ENCODE measurements at regions not wholly inside any gene's neighbourhood (a gene's known extent, or its start where the extent isn't known, plus 50 kb on each side); places are given as distances from the start of the nearest gene placed in this dataset.
"Not testable (repeated sequence)": the region's sequence is repeated elsewhere in the genome, so short reads cannot be mapped to it uniquely, and the experiment has no call there.

DNA sequence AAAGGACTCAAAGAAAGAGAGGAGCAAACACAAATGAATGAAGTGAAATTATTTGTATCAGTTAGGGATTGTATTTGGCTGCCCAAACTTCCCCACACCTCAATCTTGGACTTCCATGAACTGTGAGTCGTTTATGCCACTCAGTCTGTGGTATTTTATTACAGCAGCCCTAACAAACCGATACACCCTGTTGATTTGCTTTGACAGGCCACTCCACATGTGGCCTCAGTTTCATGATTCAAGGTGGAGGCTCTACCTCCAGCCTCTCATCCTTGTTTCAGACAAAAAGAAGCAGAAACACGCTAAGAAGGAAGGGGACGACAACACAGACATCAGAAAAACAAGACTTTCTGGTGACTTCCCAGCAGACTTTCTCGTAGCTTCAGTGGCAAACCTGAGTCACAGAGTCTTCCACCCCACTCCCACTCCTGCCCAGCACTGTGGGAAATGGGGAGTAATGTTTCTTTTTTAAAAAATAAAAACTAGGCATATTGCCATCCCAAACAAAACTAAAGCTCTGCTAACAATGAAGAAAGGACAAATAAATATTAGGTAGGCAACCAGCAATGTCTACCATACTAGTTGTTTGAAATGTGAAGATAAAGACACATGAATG lies 52.2 kb upstream of the ABCA1 start:
- no peak for DNase-seq

- DNase-seq = no peak
These were observed 53.7 kb upstream of the ABCA1 start for GRCh38 chr9:104981543-104982129.

GRCh38 chr9:104982543-104982942 lies 54.6 kb upstream of the ABCA1 start:
- DNase-seq = no peak

DNA sequence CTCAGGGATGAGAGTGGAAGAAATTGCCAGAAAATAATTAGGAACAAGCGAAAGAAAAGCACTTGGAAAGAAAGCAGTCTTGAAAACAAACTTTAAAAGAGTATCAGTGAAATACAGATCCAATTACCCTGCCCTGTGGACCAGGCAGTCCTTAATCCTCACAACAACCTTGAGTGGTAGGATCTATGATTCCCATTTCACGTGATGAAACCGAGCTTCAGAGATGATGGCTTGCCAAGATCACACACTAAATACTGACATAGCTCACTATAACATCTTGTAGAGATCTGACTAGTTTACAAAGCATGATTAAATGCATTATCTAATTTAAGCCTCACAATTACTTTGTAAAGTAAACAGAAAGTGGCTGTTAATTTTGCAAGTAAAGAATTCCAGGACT lies 55.5 kb upstream of the ABCA1 start:
- DNase-seq = no peak

GRCh38 chr9:104984121-104984520 lies 56.2 kb upstream of the ABCA1 start:
- DNase-seq = no peak

- no peak for DNase-seq
These were observed 56.6 kb upstream of the ABCA1 start for GRCh38 chr9:104984542-104984941.

DNA sequence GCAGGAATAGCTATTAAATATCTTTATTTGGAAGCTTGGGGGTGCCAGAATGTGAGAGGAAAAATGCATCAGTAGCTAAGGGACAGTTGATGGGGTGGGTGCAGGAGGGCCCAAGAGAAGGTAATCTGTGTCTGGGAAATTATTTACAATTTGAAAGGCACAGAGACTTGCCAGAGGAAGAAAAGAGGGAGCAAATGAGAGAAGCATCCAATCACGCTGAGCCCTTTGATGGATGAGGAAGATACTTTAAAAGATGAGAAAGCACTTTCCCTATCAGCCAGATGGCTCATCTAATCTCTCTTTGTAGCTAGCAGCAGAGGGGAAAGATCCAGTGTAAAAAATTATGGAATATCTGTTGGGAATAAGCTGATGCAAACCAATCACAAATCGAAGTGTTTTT lies 57.0 kb upstream of the ABCA1 start:
- peak; percentile 70 for DNase-seq

- no peak for DNase-seq
These were observed 58.1 kb upstream of the ABCA1 start for GRCh38 chr9:104986096-104986495.

GRCh38 chr9:104987743-104988142 lies 59.8 kb upstream of the ABCA1 start:
- DNase-seq = no peak

- no peak for DNase-seq
These were observed 60.6 kb upstream of the ABCA1 start for GRCh38 chr9:104988539-104988938.

- peak; percentile 76 for DNase-seq
These were observed 63.4 kb upstream of the ABCA1 start for GRCh38 chr9:104991144-104991953.

DNA sequence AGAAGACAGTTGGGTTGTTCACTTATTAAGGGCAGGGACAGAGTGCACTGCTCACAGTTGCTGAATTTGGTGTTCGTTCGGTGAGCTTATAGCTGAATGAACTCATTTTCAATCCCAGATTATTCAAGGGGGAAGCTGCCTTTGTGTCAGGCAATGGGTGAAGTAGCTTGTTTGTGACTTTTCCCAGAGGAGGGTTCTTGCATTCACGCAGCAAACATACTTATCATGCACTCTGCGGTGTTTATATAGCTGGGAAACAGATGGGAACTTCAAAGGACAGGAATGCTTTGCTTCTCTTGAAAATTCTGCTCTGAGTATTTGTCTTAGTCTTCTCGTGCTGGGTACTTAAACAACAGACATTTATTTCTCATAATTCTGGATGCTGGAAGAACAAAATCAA lies 64.7 kb upstream of the ABCA1 start:
- no peak for DNase-seq

DNA sequence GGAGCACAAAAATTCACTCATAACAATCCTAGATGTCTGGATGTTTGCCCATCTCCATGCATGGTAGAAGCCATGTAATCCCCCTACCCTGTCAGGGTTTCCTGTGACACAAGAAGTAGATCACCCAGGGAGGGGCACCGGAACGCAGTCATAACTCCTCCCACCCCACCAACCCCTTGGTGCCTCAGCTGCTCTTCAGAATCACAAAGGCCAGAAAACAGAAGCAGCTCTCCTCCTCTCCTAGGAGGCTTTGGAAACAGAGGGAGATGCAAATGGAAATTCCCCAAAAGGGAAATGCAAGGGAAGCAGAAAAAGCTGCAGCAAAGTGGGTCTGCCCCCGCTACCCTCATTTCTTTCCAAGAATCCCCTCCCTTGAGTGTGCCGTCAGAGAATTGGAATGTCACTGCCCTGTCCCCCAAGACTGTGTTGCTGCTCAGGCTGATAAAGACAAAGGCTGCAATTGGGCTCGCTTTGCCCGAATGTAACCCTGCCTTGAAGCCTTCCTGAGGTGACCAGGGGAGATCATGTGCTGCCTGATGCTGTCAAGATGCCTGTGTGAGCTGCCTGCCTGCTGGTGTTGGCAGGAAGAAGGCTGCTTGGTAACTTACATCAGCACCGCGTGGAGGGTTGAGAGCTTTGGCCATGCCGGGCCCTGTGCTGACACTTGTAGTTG lies 65.5 kb upstream of the ABCA1 start:
- no peak for DNase-seq

GRCh38 chr9:104997536-104997935 lies 69.6 kb upstream of the ABCA1 start:
- DNase-seq = no peak

DNA sequence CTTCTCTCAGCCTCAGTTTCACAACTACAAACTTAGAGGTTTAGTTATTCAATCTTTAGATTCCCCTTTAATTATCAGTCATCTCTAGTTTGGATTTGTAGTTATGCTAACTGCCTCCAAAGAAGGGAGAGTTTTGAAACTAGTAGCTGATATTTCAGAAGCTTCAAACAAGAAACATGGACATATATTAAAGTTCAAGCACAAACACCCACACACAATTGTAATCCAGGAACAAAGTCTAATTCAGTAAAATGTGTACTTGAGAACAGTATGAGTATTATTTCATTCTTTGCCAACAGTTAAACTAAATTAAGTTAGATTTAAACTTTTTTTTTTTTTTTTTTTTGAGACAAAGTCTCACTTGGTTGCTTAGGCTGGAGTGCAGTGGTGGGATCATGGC lies 71.2 kb upstream of the ABCA1 start:
- DNase-seq = no peak

- not testable (repeated sequence) for DNase-seq
These were observed 72.6 kb upstream of the ABCA1 start for GRCh38 chr9:105000529-105000928.

DNA sequence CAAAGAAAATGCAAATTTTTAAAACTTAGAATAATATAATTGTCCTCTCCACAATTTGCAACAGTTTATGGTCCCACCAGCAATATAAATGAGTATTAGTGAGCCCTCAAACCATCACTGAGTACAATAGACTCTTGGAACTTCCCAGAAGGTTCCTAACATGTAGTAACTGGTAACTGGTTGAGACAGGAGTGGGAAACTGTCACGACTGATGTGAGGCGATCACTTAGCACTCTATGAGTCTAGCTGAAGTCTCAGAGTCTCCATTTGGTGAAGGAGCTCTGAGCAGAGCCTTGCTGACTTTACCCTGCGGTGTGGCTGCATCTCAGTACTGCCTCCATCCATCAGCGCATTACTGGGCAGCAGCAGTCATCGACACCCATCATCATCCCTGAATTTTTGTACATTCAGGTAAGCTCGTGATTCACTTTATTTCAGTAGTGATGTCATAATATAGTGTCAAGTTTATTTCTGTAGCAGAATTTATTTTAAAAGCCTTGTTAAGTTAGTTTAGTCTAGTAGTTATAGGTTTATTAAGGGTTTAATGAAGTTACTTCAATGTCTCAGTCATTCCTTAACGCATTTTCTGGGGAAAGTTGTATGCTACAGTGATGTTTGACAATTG lies 76.6 kb upstream of the ABCA1 start:
- no peak for DNase-seq

DNA sequence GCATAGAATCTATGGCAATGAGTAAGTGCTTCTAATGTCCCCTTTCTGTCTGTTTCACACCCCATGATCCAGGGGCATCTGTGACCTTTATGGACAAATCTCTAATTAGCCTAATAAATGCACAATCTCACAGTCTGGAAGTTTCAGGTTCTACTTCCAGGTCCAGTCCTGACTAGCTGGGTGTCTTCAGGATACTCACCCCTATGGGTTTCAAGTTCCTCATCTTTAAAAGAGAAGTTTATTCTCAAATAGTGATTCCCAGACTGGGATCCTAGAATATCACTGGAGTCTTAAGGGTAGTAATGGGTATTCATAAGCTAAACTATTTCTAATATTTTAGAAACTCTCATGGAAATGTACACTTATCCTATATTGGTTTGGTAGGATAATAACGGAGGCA lies 77.2 kb upstream of the ABCA1 start:
- DNase-seq = no peak

DNA sequence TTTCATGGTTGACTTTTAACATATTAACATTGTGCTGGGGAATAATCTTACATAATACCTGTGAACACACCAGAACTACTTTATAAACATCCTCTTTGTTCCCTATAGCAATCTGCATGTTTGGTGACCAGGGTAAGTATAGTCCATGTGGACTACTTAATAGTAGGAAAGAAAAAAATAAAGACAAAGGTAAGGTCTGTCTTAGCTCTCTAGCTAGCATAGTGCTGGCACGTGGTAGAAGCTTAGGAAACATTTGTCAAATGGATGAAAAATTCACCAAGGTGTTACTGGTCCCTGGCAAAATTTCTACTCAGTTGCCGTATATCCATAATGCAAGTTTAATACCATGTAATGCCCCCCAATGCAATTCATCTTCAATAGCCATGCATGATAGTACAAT lies 78.6 kb upstream of the ABCA1 start:
- no peak for DNase-seq

DNA sequence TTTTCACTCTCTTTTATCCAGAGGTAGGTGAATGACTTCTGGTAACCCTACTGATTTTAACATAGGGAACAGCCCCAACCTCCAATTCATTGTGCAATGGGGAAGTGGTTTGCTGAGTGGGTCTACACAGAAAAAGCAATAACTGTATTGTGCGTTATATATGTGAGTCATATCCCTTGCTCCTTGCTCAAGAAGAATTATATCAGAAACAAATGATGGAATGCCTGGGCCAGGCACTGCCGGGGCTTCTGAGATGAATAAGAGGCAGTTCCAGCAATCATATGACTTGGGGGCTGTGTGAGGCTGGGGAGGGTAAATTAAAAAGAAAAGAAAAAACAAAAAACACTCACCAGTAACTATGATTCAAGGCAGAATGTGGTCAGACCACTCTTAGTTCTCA lies 79.2 kb upstream of the ABCA1 start:
- no peak for DNase-seq

GRCh38 chr9:105010089-105010488 lies 82.1 kb upstream of the ABCA1 start:
- DNase-seq = not testable (repeated sequence)

- no peak for DNase-seq
These were observed 94.0 kb upstream of the ABCA1 start for GRCh38 chr9:105021917-105022316.

DNA sequence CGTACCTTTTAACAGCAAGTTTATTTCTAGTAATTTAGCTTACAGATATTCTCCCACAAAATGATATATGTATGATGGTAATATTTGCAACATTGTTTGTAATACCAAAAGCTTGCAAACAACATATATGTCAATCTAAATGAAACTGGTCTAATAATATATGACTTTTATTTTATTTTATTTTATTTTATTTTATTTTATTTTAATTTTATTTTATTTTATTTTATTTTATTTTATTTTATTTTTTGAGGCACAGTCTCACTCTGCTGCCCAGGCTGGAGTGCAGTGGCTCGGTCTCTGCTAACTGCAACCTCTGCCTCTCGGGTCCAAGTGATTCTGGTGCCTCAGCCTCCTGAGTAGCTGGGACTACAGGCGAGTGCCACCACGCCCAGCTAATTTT lies 94.6 kb upstream of the ABCA1 start:
- not testable (repeated sequence) for DNase-seq

All from NCI-H524 treated with DMSO at 0.1 percent for 48 hours (cell line).